IMR-90 (cell line): ENCODE measurements at regions not wholly inside any gene's neighbourhood (a gene's known extent, or its start where the extent isn't known, plus 50 kb on each side); places are given as distances from the start of the nearest gene placed in this dataset.

Experiments used
- ATAC-seq: fragments of 200-7000 bp; cut with Tn5 transposase; 2 replicates; pipeline ENCODE4 v1.9.1; 2020; ENCODE audit warnings: low read depth, mild to moderate bottlenecking, moderate library complexity
- BruUV-seq: library from RNA; stranded (reverse); fragments of 400-500 nt; replicated peaks from 2 replicates; lab custom pipeline; 2021; lab: Mats Ljungman, UMichigan
- CTCF ChIA-PET: fragments of 300-600 bp; formaldehyde crosslinking; extraction: SDS; loops from one replicate; lab custom pipeline; 2021; ENCODE audit warnings: antibody characterized with exemption; lab: Yijun Ruan, JAX
- POLR2A ChIA-PET: fragments of 300-600 bp; sonication (Branson Sonifier 250); formaldehyde crosslinking; loops from one replicate; lab custom pipeline; 2022; ENCODE audit warnings: antibody characterized with exemption; ENCODE audit not compliant: unreplicated experiment; lab: Charles Lee
- DNase-seq: peaks from one replicate; pipeline ENCODE4 v3.0.0; 2013
- H2AFZ ChIP-seq: replicated peaks from 2 replicates; pipeline ENCODE3; 2013; ENCODE audit warnings: low read length, mild to moderate bottlenecking; ENCODE audit not compliant: poor library complexity
- H2AK5ac ChIP-seq: 2 replicates; pipeline ENCODE4 v1.6.1; 2013; ENCODE audit warnings: low read depth, low read length, inconsistent platforms
- H2AK9ac ChIP-seq: replicated peaks from 2 replicates; pipeline ENCODE3; 2013; ENCODE audit warnings: mild to moderate bottlenecking, low read depth, low read length, moderate library complexity; ENCODE audit not compliant: poor library complexity
- H2BK120ac ChIP-seq: 2 replicates; pipeline ENCODE4 v1.6.1; 2013; ENCODE audit warnings: low read depth, low read length, inconsistent platforms
- H2BK15ac ChIP-seq: 3 replicates; pipeline ENCODE4 v1.6.1; 2013; ENCODE audit warnings: low read depth, low read length, inconsistent platforms
- H2BK20ac ChIP-seq: 2 replicates; pipeline ENCODE4 v1.6.1; 2013; ENCODE audit warnings: low read depth, mild to moderate bottlenecking, inconsistent platforms, low read length, moderate library complexity
- H2BK5ac ChIP-seq: 2 replicates; pipeline ENCODE4 v1.6.1; 2013; ENCODE audit warnings: mild to moderate bottlenecking, low read depth, low read length, inconsistent platforms; ENCODE audit not compliant: poor library complexity, severe bottlenecking
- H3K14ac ChIP-seq: replicated peaks from 2 replicates; pipeline ENCODE4 v1.6.1; 2013; ENCODE audit warnings: low read depth, low read length, inconsistent platforms
- H3K18ac ChIP-seq: 2 replicates; pipeline ENCODE4 v1.6.1; 2013; ENCODE audit warnings: low read depth, low read length, control low read depth
- H3K23ac ChIP-seq: 2 replicates; pipeline ENCODE4 v1.6.1; 2013; ENCODE audit warnings: low read depth, low read length, inconsistent platforms
- H3K27ac ChIP-seq: 2 replicates; pipeline ENCODE4 v1.5.1; 2013; ENCODE audit warnings: mild to moderate bottlenecking, control low read depth, low read length; ENCODE audit not compliant: insufficient read depth
- H3K27me3 ChIP-seq: 2 replicates; pipeline ENCODE4 v1.6.1; 2013; ENCODE audit warnings: low read length; ENCODE audit not compliant: control insufficient read depth, insufficient read depth
- H3K36me3 ChIP-seq: 2 replicates; pipeline ENCODE4 v1.6.1; 2013; ENCODE audit warnings: low read length, mixed read lengths; ENCODE audit not compliant: control insufficient read depth, insufficient read depth
- H3K4ac ChIP-seq: 2 replicates; pipeline ENCODE4 v1.6.1; 2013; ENCODE audit warnings: low read depth, low read length, inconsistent platforms
- H3K4me1 ChIP-seq: 2 replicates; pipeline ENCODE4 v1.6.1; 2013; ENCODE audit warnings: low read length, mixed read lengths; ENCODE audit not compliant: control insufficient read depth, insufficient read depth
- H3K4me2 ChIP-seq: 2 replicates; pipeline ENCODE4 v1.6.1; 2013; ENCODE audit warnings: low read depth, mild to moderate bottlenecking, control low read depth, low read length, moderate library complexity
- H3K4me3 ChIP-seq: 2 replicates; pipeline ENCODE4 v1.5.1; 2013; ENCODE audit warnings: low read depth, mild to moderate bottlenecking, control low read depth, low read length, moderate library complexity; ENCODE audit not compliant: insufficient read depth
- H3K56ac ChIP-seq: 2 replicates; pipeline ENCODE4 v1.6.1; 2013; ENCODE audit warnings: low read length, inconsistent platforms; ENCODE audit not compliant: insufficient read depth; ENCODE audit errors: extremely low read depth
- H3K79me1 ChIP-seq, 2 experiments: 2 replicates each; pipeline ENCODE4 v1.6.1; 2013; ENCODE audit warnings: low read length in 2 of 2, inconsistent platforms in 1 of 2, low read depth in 1 of 2
- H3K9ac ChIP-seq: 2 replicates; pipeline ENCODE4 v1.6.1; 2013; ENCODE audit warnings: low read depth, low read length, control low read depth
- H3K9me1 ChIP-seq: 2 replicates; pipeline ENCODE4 v1.6.1; 2013; ENCODE audit warnings: low read length, inconsistent platforms; ENCODE audit not compliant: insufficient read depth
- H3K9me3 ChIP-seq: 2 replicates; pipeline ENCODE4 v1.6.1; 2013; ENCODE audit warnings: low read length; ENCODE audit not compliant: control insufficient read depth, insufficient read depth
- H4K20me1 ChIP-seq: 2 replicates; pipeline ENCODE4 v1.6.1; 2013; ENCODE audit warnings: low read length, inconsistent platforms; ENCODE audit not compliant: insufficient read depth
- H4K5ac ChIP-seq: 2 replicates; pipeline ENCODE4 v1.6.1; 2013; ENCODE audit warnings: mild to moderate bottlenecking, low read depth, low read length, control low read depth
- H4K8ac ChIP-seq, 2 experiments: 2 replicates each; pipeline ENCODE4 v1.6.1; 2013; ENCODE audit warnings: low read depth in 2 of 2, low read length in 2 of 2, control low read depth in 1 of 2, inconsistent platforms in 1 of 2
- H4K91ac ChIP-seq: 2 replicates; pipeline ENCODE4 v1.6.1; 2013; ENCODE audit warnings: low read depth, low read length, inconsistent platforms; ENCODE audit not compliant: insufficient read depth
- BHLHE40 ChIP-seq: fragments of 150-350 bp; IDR thresholded peaks from 2 replicates; pipeline ENCODE4 v1.6.1; 2016; ENCODE audit warnings: mild to moderate bottlenecking, low read depth, low read length
- CEBPB ChIP-seq: IDR thresholded peaks from 2 replicates; pipeline ENCODE4 v1.6.1; 2012; ENCODE audit warnings: low read depth, low read length, improper control_type of control experiment
- CHD1 ChIP-seq: IDR thresholded peaks from 2 replicates; pipeline ENCODE4 v1.6.1; 2012; ENCODE audit warnings: low read depth, low read length, improper control_type of control experiment
- CTCF ChIP-seq: conservative IDR thresholded peaks from 2 replicates; pipeline ENCODE4 v1.5.1; 2012; ENCODE audit warnings: mild to moderate bottlenecking, low read depth, low read length, improper control_type of control experiment
- ELK1 ChIP-seq: fragments of 150-350 bp; IDR thresholded peaks from 2 replicates; pipeline ENCODE4 v1.6.1; 2016; ENCODE audit warnings: low read depth, mild to moderate bottlenecking, low read length, moderate library complexity, borderline replicate concordance
- FOS ChIP-seq: fragments of 150-350 bp; IDR thresholded peaks from 2 replicates; pipeline ENCODE4 v1.6.1; 2016; ENCODE audit warnings: low read depth, low read length
- MAFK ChIP-seq: IDR thresholded peaks from 2 replicates; pipeline ENCODE4 v1.6.1; 2012; ENCODE audit warnings: low read depth, low read length, improper control_type of control experiment
- MXI1 ChIP-seq: IDR thresholded peaks from 2 replicates; pipeline ENCODE4 v1.6.1; 2012; ENCODE audit warnings: low read depth, mild to moderate bottlenecking, low read length, moderate library complexity, borderline replicate concordance
- NFE2L2 ChIP-seq: fragments of 150-350 bp; IDR thresholded peaks from 2 replicates; pipeline ENCODE4 v1.6.1; 2016; ENCODE audit warnings: low read depth, mild to moderate bottlenecking, low read length
- POLR2A ChIP-seq: IDR thresholded peaks from 2 replicates; pipeline ENCODE4 v1.6.1; 2012; ENCODE audit warnings: mild to moderate bottlenecking, low read depth, low read length
- RAD21 ChIP-seq: IDR thresholded peaks from 2 replicates; pipeline ENCODE4 v1.6.1; 2012; ENCODE audit warnings: low read length, improper control_type of control experiment
- RCOR1 ChIP-seq: IDR thresholded peaks from 2 replicates; pipeline ENCODE4 v1.6.1; 2012; ENCODE audit warnings: mild to moderate bottlenecking, low read length, improper control_type of control experiment; ENCODE audit not compliant: insufficient replicate concordance
- RFX5 ChIP-seq: IDR thresholded peaks from 2 replicates; pipeline ENCODE4 v1.8.0; 2012; ENCODE audit warnings: low read depth, mild to moderate bottlenecking, low read length, moderate library complexity
- SMC3 ChIP-seq: fragments of 150-350 bp; IDR thresholded peaks from 2 replicates; pipeline ENCODE4 v1.6.1; 2016; ENCODE audit warnings: low read depth, mild to moderate bottlenecking, antibody characterized with exemption, low read length, moderate library complexity
- USF2 ChIP-seq: fragments of 150-350 bp; IDR thresholded peaks from 2 replicates; pipeline ENCODE4 v1.6.1; 2017; ENCODE audit warnings: mild to moderate bottlenecking, antibody characterized with exemption, low read length, low read depth
- WGBS, 2 experiments: methylation state at CpG; one replicate each; pipeline versions ENCODE4 v1.1.5 to v1.1.7; 2013; ENCODE audit warnings: missing lambda C conversion rate in 2 of 2; ENCODE audit not compliant: insufficient read length in 1 of 2; ENCODE audit errors: extremely low coverage in 2 of 2; 5-methylcytosine and 5-hydroxymethylcytosine counted together
- dilution Hi-C: fragments of 300-500 bp; cut with HindIII; formaldehyde crosslinking; loops from one replicate; pipeline ENCODE4 v1.14.3; 2018; ENCODE audit warnings: low sequenced_read_pairs; ENCODE audit not compliant: unreplicated experiment
- in situ Hi-C: fragments of 300-500 bp; cut with MboI; formaldehyde crosslinking; loops from 3 replicates; pipeline ENCODE4 v1.14.3; 2019; ENCODE audit warnings: low sequenced_read_pairs, inconsistent platforms, mixed read lengths
- intact Hi-C: fragments of 100-400 bp; cut with micrococcal nuclease; formaldehyde crosslinking; loops from 2 replicates; pipeline ENCODE4 v1.10.0; 2022

- in situ Hi-C loops (no loop called here), intact Hi-C loops (no loop called here), dilution Hi-C loops (no loop called here)
- Histone ChIP-seq H4K91ac (no peak overlapping the region), H2BK120ac (no peak overlapping the region), H3K27me3 (no peaks in the 10 kb centered on the region), H3K23ac (no peak overlapping the region), H4K5ac (no peak overlapping the region), H3K56ac (no peak overlapping the region), H2AK5ac (no peak overlapping the region), H3K4me1 (no peaks in the 10 kb centered on the region), H3K4me2 (no peak overlapping the region), H3K9ac (no peak overlapping the region), H3K36me3 (no peaks in the 10 kb centered on the region), H3K9me3 (peaks cover 33% of the 10 kb centered on the region), H3K14ac (no peak overlapping the region), H4K8ac (no peak overlapping the region), H2BK15ac (no peak overlapping the region), H2AFZ (no peak overlapping the region), H3K18ac (no peak overlapping the region), H3K4me3 (no peak overlapping the region), H2BK5ac (no peak overlapping the region), H3K9me1 (no peaks in the 10 kb centered on the region), H3K27ac (no peak overlapping the region), H2BK20ac (no peak overlapping the region), H4K20me1 (no peaks in the 10 kb centered on the region), H2AK9ac (no peak overlapping the region), H3K4ac (no peak overlapping the region), H3K79me1 (no peaks in the 10 kb centered on the region)
- ChIA-PET CTCF (no interaction called here), POLR2A (no interaction called here)
- WGBS, 2 experiments = 51% methylated on average over 5 of the region's 10 CpGs; no CpG with 5 or more reads in 1 of the 2 experiments
- DNase-seq = no peak
- no peak for ATAC-seq
- no peak for TF ChIP-seq POLR2A
- TF ChIP-seq MAFK = no peak
- TF ChIP-seq ELK1 = no peak
- TF ChIP-seq SMC3 = no peak
- TF ChIP-seq RFX5 = no peak
- TF ChIP-seq MXI1 = no peak
- TF ChIP-seq USF2 = no peak
- TF ChIP-seq RAD21 = no peak
- TF ChIP-seq CHD1 = no peak
- TF ChIP-seq BHLHE40 = no peak
- no peak for TF ChIP-seq FOS
- TF ChIP-seq CEBPB = no peak
- TF ChIP-seq RCOR1 = no peak
- no peak for TF ChIP-seq NFE2L2
- TF ChIP-seq CTCF = no peak
- no TSS peak for BruUV-seq
Measured at GRCh38 chr14:104346608-104347007, 208.2 kb downstream of the KIF26A start.
